Astrocyte (in vitro differentiated cells and primary cell): ENCODE measurements at regions not wholly inside any gene's neighbourhood (a gene's known extent, or its start where the extent isn't known, plus 50 kb on each side); places are given as distances from the start of the nearest gene placed in this dataset.

Experiments used
- CTCF ChIP-seq: IDR thresholded peaks from 2 replicates; pipeline ENCODE4 v1.5.1; 2011; ENCODE audit warnings: low read depth, mild to moderate bottlenecking, inconsistent platforms, low read length, moderate library complexity; ENCODE audit not compliant: insufficient read depth
- EZH2 ChIP-seq: IDR thresholded peaks from 2 replicates; pipeline ENCODE4 v1.6.1; 2012; ENCODE audit warnings: mild to moderate bottlenecking, low read length, inconsistent platforms; ENCODE audit not compliant: insufficient read depth

DNA sequence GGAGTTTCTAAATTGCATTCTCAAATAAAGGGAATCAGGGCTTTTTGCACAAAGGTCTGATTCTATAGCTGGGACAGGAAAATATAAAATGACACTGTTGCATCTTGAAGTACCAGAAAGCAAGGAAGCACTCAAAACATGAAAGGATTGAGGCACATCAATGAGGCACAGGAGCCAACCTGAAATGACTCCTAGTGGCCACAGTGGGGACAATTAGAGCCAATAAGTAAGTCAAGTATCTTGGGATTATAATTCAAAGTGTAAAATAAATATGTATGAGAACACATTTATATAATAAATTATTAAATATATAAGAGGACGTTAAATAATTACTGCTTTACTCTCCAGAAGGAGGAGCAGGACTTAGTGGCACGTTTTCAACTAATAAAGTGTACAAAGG, 1259.5 kb upstream of the CDH2 start:
- TF ChIP-seq CTCF (no peak), EZH2 (no peak)
